GM06990 (cell line): ENCODE measurements at regions not wholly inside any gene's neighbourhood (a gene's known extent, or its start where the extent isn't known, plus 50 kb on each side); places are given as distances from the start of the nearest gene placed in this dataset.

Experiments
- DNase-seq: peaks from one replicate; pipeline ENCODE4 v3.0.0-alpha.2; 2011; ENCODE audit not compliant: insufficient read length; ENCODE audit errors: extremely low read depth
- H3K27me3 ChIP-seq: replicated peaks from 2 replicates; pipeline ENCODE4 v1.6.0; 2011; ENCODE audit warnings: low read length; ENCODE audit not compliant: control insufficient read depth, insufficient read depth
- H3K36me3 ChIP-seq: 2 replicates; pipeline ENCODE4 v1.5.1; 2011; ENCODE audit warnings: low read length; ENCODE audit not compliant: control insufficient read depth, insufficient read depth
- H3K4me3 ChIP-seq: replicated peaks from 2 replicates; pipeline ENCODE4 v1.5.1; 2011; ENCODE audit warnings: low read depth, mild to moderate bottlenecking, control low read depth, low read length
- CTCF ChIP-seq: IDR thresholded peaks from 2 replicates; pipeline ENCODE4 v1.5.1; 2011; ENCODE audit warnings: low read length, control low read depth, mild to moderate bottlenecking, inconsistent platforms; ENCODE audit not compliant: insufficient read depth, poor library complexity, severe bottlenecking

GRCh38 chr3:151935446-151935845 lies 62.0 kb downstream of the SUCNR1 start:
- no peaks in the 10 kb centered on the region for H3K36me3 ChIP-seq
- no peaks in the 10 kb centered on the region for H3K27me3 ChIP-seq
- TF ChIP-seq CTCF: no peak
- DNase-seq: no peak
- no peak overlapping the region for H3K4me3 ChIP-seq

GRCh38 chr3:151940481-151940880 lies 67.0 kb downstream of the SUCNR1 start:
- Histone ChIP-seq H3K36me3 (no peaks in the 10 kb centered on the region), H3K4me3 (no peak overlapping the region), H3K27me3 (no peaks in the 10 kb centered on the region)
- TF ChIP-seq CTCF: no peak
- no peak for DNase-seq

GRCh38 chr3:151943539-151943938 lies 70.1 kb downstream of the SUCNR1 start:
- no peak for TF ChIP-seq CTCF
- Histone ChIP-seq H3K27me3 (no peaks in the 10 kb centered on the region), H3K36me3 (no peaks in the 10 kb centered on the region), H3K4me3 (no peak overlapping the region)
- no peak for DNase-seq

- no peak for DNase-seq
- Histone ChIP-seq H3K27me3 (no peaks in the 10 kb centered on the region), H3K4me3 (no peak overlapping the region), H3K36me3 (no peaks in the 10 kb centered on the region)
- no peak for TF ChIP-seq CTCF
These were observed 70.9 kb downstream of the SUCNR1 start for GRCh38 chr3:151944356-151944755.

- Histone ChIP-seq H3K27me3 (no peaks in the 10 kb centered on the region), H3K36me3 (no peaks in the 10 kb centered on the region), H3K4me3 (no peak overlapping the region)
- TF ChIP-seq CTCF: no peak
- DNase-seq: no peak
These were observed 73.2 kb downstream of the SUCNR1 start for GRCh38 chr3:151946606-151947005.

- TF ChIP-seq CTCF: no peak
- Histone ChIP-seq H3K36me3 (no peaks in the 10 kb centered on the region), H3K27me3 (no peaks in the 10 kb centered on the region), H3K4me3 (no peak overlapping the region)
- no peak for DNase-seq
These were observed 76.3 kb downstream of the SUCNR1 start for GRCh38 chr3:151949706-151950105.
